AML-193 (cell line): ENCODE measurements at regions not wholly inside any gene's neighbourhood (a gene's known extent, or its start where the extent isn't known, plus 50 kb on each side); places are given as distances from the start of the nearest gene placed in this dataset.

Experiments
- DNase-seq, 2 experiments: peaks; one replicate each; lab custom pipeline; 2025; lab: John Stamatoyannopoulos, UW

GRCh38 chr22:49481659-49482399 is 345.8 kb downstream of the BRD1 start:
- DNase-seq: no peak

- DNase-seq: no peak
Observed at GRCh38 chr22:49480896-49481658, 346.6 kb downstream of the BRD1 start.

- DNase-seq: no peak
Observed at GRCh38 chr22:49480331-49480730, 347.3 kb downstream of the BRD1 start.

- DNase-seq: no peak
Observed at GRCh38 chr22:49479566-49479965, 348.1 kb downstream of the BRD1 start.

GRCh38 chr22:49476800-49477400 is 350.8 kb downstream of the BRD1 start:
- DNase-seq: no peak

- no peak for DNase-seq
Observed at GRCh38 chr22:49476176-49476575, 351.5 kb downstream of the BRD1 start.

GRCh38 chr22:49475253-49475652 is 352.4 kb downstream of the BRD1 start:
- DNase-seq: no peak

GRCh38 chr22:49473286-49473685 is 354.4 kb downstream of the BRD1 start:
- no peak for DNase-seq

GRCh38 chr22:49470741-49471503 is 356.8 kb downstream of the BRD1 start:
- DNase-seq: no peak

GRCh38 chr22:49469896-49470740 is 357.6 kb downstream of the BRD1 start:
- no peak for DNase-seq

- no peak for DNase-seq
Observed at GRCh38 chr22:49468487-49469198, 359.0 kb downstream of the BRD1 start.

GRCh38 chr22:49466878-49467595 is 360.6 kb downstream of the BRD1 start:
- no peak for DNase-seq

- no peak for DNase-seq
Observed at GRCh38 chr22:49464037-49464436, 363.6 kb downstream of the BRD1 start.

- DNase-seq: no peak
Observed at GRCh38 chr22:49462795-49463194, 364.9 kb downstream of the BRD1 start.

- no peak for DNase-seq
Observed at GRCh38 chr22:49462291-49462690, 365.4 kb downstream of the BRD1 start.

- no peak for DNase-seq
Observed at GRCh38 chr22:49461674-49462073, 366.0 kb downstream of the BRD1 start.

GRCh38 chr22:49460592-49461281 is 366.9 kb downstream of the BRD1 start:
- no peak for DNase-seq

GRCh38 chr22:49460091-49460490 is 367.6 kb downstream of the BRD1 start:
- DNase-seq: no peak

GRCh38 chr22:49458708-49459099 is 369.0 kb downstream of the BRD1 start:
- DNase-seq: no peak
